Astrocyte (in vitro differentiated cells and primary cell): ENCODE measurements at regions not wholly inside any gene's neighbourhood (a gene's known extent, or its start where the extent isn't known, plus 50 kb on each side); places are given as distances from the start of the nearest gene placed in this dataset.

Source experiments
- EZH2 ChIP-seq: IDR thresholded peaks from 2 replicates; pipeline ENCODE4 v1.6.1; 2012; ENCODE audit warnings: mild to moderate bottlenecking, low read length, inconsistent platforms; ENCODE audit not compliant: insufficient read depth
- TF ChIP-seq, protein P1 (sequence below): IDR thresholded peaks from 2 replicates; pipeline ENCODE4 v1.5.1; 2011; ENCODE audit warnings: low read depth, mild to moderate bottlenecking, inconsistent platforms, low read length, moderate library complexity; ENCODE audit not compliant: insufficient read depth

GRCh38 chr3:188037965-188038581 is 115.9 kb upstream of the LPP start:
- no peak for TF ChIP-seq EZH2
- TF ChIP-seq, protein P1, sequence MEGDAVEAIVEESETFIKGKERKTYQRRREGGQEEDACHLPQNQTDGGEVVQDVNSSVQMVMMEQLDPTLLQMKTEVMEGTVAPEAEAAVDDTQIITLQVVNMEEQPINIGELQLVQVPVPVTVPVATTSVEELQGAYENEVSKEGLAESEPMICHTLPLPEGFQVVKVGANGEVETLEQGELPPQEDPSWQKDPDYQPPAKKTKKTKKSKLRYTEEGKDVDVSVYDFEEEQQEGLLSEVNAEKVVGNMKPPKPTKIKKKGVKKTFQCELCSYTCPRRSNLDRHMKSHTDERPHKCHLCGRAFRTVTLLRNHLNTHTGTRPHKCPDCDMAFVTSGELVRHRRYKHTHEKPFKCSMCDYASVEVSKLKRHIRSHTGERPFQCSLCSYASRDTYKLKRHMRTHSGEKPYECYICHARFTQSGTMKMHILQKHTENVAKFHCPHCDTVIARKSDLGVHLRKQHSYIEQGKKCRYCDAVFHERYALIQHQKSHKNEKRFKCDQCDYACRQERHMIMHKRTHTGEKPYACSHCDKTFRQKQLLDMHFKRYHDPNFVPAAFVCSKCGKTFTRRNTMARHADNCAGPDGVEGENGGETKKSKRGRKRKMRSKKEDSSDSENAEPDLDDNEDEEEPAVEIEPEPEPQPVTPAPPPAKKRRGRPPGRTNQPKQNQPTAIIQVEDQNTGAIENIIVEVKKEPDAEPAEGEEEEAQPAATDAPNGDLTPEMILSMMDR = no peak
